Myocyte (in vitro differentiated cells): ENCODE measurements at regions not wholly inside any gene's neighbourhood (a gene's known extent, or its start where the extent isn't known, plus 50 kb on each side); places are given as distances from the start of the nearest gene placed in this dataset.
"Not testable (repeated sequence)": the region's sequence is repeated elsewhere in the genome, so short reads cannot be mapped to it uniquely, and the experiment has no call there.

Experiments
- DNase-seq: peaks from one replicate; pipeline ENCODE4 v3.0.0-alpha.2; 2012; ENCODE audit warnings: low read depth

DNA sequence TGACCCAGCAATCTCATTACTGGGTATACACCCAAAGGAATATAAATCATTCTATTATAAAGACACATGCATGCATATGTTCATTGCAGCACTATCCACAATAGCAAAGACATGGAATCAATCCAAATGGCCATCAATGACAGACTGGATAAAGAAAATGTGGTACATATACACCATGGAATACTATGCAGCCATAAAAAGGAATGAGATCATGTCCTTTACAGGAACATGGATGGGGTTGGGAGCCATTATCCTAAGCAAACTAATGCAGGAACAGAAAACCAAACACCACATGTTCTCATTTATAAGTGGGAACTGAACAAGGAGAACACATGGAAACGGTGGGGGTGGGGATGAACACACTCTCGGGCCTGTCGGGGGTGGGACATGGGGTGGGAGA is 129.2 kb upstream of the STK26 start:
- not testable (repeated sequence) for DNase-seq

DNA sequence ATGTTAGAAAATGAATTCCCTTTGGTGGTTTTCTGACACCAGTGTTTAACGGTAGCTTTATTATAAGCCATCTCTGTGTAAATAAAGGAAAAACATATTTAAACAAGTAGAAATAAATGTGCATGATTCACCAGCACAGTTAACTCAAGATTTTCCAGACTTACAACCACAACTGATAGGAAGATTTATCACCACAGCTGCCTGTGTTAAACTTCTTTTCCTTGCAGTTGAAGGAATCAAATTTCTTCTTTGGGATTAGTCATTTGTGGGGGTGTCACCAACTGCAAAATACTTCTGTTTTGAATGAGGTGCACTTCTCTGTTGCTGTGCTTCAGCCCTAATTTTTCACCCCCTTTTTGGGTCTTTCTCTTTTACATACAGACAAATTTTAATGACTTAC is 128.1 kb upstream of the STK26 start:
- peak; percentile 75 for DNase-seq

GRCh38 chrX:131895807-131896206 is 127.3 kb upstream of the STK26 start:
- no peak for DNase-seq

DNA sequence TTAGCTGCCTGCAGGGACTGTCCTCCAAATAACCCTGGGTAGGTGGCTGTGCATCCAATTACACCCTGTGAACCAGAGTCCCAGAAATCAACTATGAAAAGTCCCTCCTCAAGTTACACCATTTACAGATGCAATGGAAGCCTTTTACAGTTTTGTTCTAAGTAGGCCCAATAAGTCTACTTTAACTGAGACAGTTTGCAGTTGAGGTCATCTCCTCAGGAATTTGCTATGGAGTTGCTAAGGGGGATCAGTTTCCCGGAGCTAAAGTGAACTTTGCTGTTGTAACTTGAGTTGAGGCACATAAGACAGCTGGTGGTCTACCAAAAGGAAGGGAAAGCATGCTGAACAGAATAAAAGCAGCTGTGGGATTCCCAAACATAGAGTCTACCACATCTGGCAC is 121.6 kb upstream of the STK26 start:
- peak; percentile 54 for DNase-seq

GRCh38 chrX:131907488-131908314 is 115.4 kb upstream of the STK26 start:
- no peak for DNase-seq

DNA sequence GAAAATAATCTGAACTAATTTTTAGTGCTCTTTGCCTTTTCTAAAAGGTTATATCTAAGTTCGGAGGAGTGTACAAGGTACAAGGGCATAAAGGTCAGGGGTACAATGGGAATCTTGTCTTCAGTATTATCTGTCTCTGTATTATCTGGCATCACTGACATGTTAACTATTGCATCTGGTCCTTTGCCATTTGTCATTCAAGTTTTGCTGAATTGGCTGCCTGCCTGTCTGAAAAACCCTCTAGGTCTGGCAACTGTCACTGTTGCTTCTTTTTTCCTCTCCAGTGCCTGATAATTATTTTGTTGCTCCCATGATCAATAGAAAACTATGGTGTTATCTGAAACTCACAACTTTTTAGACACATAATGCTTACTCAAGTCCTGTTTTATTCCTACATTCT is 112.5 kb upstream of the STK26 start:
- peak; percentile 19 for DNase-seq

DNA sequence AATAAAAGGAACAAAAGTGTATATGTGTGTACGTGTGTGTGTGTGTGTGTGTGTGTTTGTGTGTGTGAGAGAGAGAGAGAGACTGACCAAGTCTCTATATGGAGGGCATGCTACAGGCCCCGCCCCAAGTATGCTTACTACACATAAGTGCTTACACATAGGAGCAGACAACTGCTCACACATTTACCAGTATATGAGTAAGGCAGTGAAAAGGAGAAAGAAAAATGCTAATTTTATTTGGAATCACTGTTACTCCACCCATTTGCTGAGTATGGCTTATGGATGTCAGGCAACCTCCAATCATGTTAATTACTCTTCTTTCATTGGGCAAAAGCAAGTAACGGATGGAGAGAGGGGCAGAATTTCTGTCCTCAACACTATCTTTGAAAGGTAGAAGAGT is 107.6 kb upstream of the STK26 start:
- DNase-seq: no peak

DNA sequence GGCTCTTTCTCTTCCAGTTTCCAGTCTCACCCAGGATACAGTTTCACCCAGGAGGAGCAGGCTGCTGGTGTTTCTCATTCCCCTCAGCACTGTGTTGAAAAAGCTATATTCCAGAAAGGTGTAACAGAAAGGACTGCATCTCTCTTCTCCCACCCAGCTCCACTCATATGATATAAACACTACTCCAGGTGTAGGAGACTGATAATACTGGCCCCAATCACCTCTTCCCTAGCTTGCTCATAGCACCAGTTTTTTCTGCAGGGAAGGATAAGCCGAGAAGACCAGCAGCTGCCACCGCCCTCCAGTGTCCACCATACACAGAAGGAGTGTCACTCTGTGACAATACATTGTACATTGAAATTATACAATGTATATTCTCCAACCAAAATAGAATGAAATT is 105.5 kb upstream of the STK26 start:
- no peak for DNase-seq

DNA sequence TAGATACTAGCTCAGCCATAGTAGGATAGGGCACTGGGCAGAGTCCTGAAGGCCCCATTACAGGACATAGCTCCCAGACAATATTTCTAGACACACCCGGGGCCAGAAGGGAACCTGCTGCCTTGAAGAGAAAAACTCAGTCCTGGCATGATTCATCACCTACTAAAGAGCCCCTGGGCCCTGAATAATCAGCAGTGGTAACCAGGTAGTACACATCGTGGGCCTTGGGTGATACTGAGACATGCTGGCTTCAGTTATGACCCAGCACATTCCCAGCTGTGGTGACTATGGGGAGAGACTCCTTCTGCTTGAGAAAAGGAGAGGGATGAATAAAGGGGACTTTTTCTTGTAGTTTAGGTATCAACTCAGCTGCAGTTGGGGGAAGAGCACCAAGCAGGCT is 104.3 kb upstream of the STK26 start:
- DNase-seq: no peak

DNA sequence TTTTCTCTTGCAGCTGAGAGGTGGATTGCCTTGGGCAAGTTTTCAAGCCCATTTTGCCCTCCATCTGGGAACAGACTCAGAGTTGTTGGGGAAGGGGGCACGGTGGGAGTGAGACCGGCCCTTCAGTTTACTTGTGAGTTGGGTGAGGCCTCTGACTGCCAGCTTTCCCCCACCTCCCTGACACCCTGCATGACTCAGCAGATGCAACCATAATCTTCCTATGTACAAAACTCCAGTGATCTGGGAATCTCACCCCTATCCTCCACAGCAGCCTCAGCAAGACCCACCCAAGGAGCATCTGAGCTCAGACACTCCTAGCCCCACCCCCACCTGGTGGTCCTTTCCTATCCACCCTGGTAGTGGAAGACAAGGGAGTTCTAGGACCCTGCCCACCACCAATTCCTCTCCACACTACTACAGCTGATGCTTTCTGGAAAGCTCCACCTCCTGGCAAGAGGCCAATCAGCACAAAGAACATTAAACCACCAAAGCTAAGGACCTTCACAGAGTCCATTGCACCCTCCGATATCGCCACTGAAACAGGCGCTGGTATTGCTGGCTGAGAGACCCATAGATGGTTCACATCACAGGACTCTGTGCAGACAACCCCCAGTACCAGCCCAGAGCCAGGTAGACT is 99.4 kb upstream of the STK26 start:
- DNase-seq: no peak

GRCh38 chrX:131938749-131939148 is 84.4 kb upstream of the STK26 start:
- no peak for DNase-seq

DNA sequence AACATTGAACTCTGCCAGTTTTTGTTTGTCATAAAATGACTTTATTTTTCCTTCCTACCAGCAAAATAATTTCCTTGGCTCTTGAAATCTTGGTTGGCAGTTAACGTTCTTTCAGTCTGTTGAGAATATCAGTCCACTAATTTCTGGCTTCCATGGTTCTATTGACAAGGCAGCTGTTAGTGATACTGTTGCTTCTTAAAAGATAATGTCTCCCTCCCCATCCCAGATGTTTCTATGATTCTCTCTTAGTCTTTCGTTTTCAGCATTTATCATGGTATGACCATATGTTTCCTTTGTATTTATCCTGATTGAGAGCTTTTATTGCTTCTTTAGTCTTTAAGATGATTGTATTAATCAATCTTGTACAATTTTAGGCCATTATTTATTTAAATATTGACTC is 81.1 kb upstream of the STK26 start:
- DNase-seq: no peak

DNA sequence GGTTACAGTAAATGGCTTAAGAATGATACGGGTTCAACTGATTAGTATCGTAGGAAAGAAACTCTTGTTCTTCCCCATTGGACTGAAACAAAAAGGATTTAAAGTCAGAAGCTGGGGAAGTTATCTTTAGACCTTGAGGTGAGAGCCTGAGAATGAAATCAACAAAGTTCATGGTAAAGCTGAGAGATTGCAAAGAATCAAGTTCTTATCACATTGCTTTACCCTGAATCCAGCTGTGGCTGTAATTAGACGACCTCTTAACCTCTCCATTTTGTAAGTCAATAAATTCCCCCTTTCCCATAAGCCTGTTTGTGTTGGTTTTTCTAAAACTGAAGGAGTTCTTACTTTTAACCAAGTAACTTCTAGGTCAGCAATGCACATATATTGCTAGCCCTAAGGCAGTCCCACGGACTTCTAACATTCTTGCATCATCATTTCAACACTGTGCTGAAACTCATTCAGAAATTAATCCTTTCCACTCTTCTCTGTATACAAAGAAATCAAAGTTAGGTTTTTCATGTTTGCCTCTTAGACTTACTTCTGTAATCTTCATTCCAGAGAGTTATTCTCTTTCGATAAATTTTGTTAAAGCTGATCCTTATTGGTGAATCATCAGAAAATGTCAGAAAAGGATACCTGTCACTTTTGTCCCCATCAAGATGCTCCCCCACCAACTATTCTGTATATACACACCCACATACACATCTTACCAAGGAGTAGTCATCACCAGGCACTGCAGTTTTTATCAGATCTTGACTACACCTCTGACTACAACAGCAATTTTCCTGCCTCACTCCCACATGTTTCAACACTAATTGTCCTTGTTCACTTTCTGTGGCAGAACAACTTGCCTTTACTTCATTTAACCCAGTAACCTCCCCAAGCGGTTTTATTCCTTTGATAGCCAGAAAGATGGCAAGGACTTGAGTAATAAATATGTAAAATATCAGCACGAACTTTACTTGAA is 77.9 kb upstream of the STK26 start:
- no peak for DNase-seq

GRCh38 chrX:131951166-131951565 is 71.9 kb upstream of the STK26 start:
- no peak for DNase-seq

DNA sequence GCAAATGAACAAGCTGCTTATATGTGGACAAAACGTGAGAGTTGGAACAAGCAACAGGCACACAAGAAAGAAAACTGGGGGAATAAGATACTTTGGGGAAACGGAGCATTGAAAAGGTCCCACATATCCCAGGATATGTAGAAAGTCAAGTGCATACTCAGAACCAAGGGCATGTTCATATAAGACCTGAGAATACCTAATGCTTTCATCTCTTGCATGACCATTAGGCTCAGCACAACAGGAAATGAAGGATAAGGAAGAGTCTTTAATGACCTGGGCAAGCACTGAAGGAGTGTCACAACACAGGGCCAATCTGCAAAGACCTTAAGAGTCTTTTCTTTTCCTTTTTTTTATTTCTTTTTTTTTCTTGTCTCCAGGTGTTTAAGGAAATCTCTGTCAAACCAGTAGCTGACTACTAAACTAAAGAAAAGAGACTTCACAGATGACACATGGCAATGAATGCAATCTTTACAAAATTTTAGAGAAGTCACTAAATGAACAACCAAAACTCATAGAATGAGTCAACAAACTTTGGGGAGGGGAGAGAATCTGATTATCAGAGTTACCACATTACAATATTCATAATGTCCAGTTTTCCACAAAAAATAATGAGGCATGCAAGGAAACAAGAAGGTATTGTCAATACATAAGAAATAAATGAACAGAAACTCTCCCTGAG is 67.9 kb upstream of the STK26 start:
- no peak for DNase-seq

- no peak for DNase-seq
Measured at GRCh38 chrX:131958724-131959123, 64.4 kb upstream of the STK26 start.

- DNase-seq: no peak
Measured at GRCh38 chrX:131970347-131970746, 52.8 kb upstream of the STK26 start.
